AG10803 (cell line): ENCODE measurements at regions not wholly inside any gene's neighbourhood (a gene's known extent, or its start where the extent isn't known, plus 50 kb on each side); places are given as distances from the start of the nearest gene placed in this dataset.
"Not testable (repeated sequence)": the region's sequence is repeated elsewhere in the genome, so short reads cannot be mapped to it uniquely, and the experiment has no call there.

Source experiments
- DNase-seq: peaks from one replicate; pipeline ENCODE4 v3.0.0; 2010; ENCODE audit warnings: low read depth
- H3K4me3 ChIP-seq: 2 replicates; pipeline ENCODE4 v1.5.1; 2011; ENCODE audit warnings: mild to moderate bottlenecking, low read length, control low read depth
- CTCF ChIP-seq: conservative IDR thresholded peaks from 2 replicates; pipeline ENCODE4 v1.5.1; 2011; ENCODE audit warnings: mild to moderate bottlenecking, low read length, control low read depth, inconsistent platforms

GRCh38 chr12:84117190-84117589, 795.4 kb downstream of the SLC6A15 start:
- TF ChIP-seq CTCF: no peak
- DNase-seq: no peak
- no peak overlapping the region for H3K4me3 ChIP-seq

DNA sequence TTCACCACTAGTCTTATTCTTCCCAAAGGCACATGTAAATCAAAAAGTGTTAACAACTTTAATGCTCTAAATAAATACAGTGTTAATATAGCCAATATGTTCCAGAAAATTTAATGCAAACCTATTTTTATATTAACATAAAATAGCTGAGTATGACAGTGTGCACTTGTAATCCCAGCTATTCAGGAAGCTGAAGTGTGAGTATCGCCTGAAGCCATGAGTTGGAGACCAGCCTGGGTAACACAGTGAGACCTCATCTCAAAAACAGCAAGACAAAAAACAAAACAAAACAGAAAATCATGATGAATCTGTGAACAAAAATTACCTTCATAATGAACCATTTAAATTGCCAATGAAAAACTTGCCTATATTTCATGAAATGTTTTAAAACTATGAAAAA, 798.9 kb downstream of the SLC6A15 start:
- no peak overlapping the region for H3K4me3 ChIP-seq
- peak; percentile 69 for DNase-seq
- TF ChIP-seq CTCF: no peak

DNA sequence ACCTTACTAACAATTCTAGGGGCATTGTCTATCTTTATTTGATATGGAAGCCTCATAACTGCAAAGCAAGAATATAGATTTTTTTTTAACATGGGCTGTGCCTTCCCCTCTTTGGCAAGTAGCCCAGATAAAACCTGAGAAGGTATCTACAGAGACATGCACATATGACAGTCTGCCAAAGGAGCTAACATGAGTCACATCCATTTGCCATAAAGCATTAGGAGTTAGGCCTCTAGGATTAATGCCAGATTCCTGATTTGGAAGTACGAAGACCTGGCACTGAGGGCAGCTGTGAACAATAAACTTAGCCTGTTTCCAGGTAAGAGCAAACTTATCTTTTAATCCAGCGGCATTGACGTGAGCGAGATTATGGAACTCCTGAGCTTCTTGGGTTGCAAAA, 808.7 kb downstream of the SLC6A15 start:
- DNase-seq: not testable (repeated sequence)

GRCh38 chr12:84101963-84102362, 810.6 kb downstream of the SLC6A15 start:
- not testable (repeated sequence) for DNase-seq

More for the DNA sequence above, 808.7 kb downstream of the SLC6A15 start:
- H3K4me3 ChIP-seq: not testable (repeated sequence)

DNA sequence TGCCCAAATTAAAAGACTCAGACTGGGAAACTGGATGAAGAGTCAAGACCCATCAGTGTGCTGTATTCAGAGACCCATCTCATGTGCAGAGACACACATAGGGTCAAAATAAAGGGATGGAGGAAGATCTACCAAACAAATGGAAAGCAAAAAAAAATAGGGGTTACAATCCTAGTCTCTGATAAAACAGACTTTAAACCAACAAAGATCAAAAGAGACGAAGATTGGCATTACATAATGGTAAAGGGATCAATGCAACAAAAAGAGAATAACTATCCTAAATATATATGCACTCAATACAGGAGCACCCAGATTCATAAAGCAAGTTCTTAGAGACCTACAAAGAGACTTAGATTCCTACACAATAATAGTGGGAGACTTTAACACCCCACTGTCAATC, 813.0 kb downstream of the SLC6A15 start:
- not testable (repeated sequence) for DNase-seq, H3K4me3 ChIP-seq

More at GRCh38 chr12:84101963-84102362, 810.6 kb downstream of the SLC6A15 start:
- H3K4me3 ChIP-seq: not testable (repeated sequence)

DNA sequence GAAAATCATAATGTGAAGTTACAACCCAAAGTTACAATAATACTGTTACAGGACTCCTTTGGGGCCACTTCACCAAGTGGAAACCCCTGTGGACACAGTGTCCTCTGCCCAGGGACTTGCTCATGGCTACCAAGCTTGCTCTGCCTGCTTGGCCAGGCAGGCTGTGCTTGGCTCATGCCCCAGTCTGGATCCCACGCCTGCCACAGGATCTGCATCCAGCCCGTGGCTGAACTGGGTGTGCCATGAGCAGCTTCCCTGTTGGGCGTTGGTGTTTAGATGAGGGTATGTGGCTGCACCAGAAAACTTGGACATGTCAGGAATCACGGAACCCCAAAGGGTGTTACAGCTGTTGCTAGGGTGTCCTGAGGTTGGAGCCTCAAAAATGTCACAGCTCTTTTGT, 820.9 kb downstream of the SLC6A15 start:
- DNase-seq: no peak
- no peak overlapping the region for H3K4me3 ChIP-seq
- TF ChIP-seq CTCF: no peak

DNA sequence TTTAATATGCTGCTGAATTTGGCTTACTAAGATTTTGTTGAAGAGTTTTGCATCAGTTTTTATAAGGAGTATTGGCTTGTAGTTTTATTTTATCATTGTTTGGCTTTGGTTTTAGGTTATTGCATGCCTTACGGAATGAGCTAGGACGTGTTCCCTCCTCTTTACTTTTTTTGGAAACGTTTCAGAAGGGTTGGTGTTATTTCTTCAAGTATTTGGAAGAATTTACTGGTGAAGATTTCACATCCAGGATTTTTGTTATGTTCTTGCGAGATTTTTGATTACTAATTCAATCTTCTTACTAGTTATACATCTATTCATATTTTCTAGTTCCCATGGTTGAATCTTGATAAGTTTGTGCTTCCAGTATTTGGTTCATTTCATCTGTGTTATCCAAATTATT, 823.2 kb downstream of the SLC6A15 start:
- no peak for TF ChIP-seq CTCF
- H3K4me3 ChIP-seq: no peak overlapping the region
- no peak for DNase-seq

- no peak for DNase-seq
- TF ChIP-seq CTCF: no peak
- no peak overlapping the region for H3K4me3 ChIP-seq
Measured at GRCh38 chr12:84085046-84085445, 827.6 kb downstream of the SLC6A15 start.

DNA sequence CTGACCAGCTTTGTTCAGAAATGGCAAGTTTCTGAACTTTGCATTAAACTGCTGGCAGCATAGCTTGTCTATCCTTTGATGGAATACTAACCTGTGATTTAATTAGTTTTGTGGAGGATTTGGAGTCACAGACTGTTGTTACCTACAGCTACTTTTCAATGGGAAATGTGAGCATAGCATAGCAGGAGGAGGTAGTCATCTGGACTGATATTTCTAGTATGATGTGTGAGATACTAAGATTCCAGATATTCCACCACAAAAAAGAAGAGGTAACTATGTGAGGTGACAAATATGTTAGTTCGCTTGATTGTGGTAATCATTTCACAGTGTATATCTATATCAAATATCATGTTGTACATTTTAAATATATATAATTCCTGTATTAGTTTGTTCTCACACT, 833.0 kb downstream of the SLC6A15 start:
- H3K4me3 ChIP-seq: no peak overlapping the region
- peak; percentile 18 for DNase-seq
- no peak for TF ChIP-seq CTCF
